ENCODE measurements at regions not wholly inside any gene's neighbourhood (a gene's known extent, or its start where the extent isn't known, plus 50 kb on each side); places are given as distances from the start of the nearest gene placed in this dataset.

- DNase-seq: no peak
Observed at GRCh38 chr11:120012245-120012644, 125.7 kb downstream of the TRIM29 start.

DNA sequence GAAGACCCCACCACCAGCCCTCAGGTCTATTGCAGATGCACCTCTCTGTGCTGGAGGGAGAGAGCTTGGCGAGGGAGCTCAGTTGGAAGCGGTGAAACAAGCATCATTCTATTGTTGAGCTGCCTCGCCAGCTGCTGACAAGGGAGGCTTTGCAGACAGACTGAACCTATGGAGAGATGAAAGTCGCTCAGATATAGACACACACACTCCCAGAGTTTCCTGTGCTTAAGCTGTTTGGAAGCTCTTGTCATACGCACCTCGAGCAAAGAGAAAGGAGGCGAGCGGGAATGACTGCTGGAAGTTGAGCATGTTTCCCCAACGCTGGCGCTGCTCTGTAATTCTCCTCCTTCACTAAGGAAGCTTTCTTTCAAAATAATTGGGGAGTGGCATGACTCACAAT is 126.1 kb downstream of the TRIM29 start:
- no peak for DNase-seq

- DNase-seq: no peak
Observed at GRCh38 chr11:120010775-120011174, 127.1 kb downstream of the TRIM29 start.

DNA sequence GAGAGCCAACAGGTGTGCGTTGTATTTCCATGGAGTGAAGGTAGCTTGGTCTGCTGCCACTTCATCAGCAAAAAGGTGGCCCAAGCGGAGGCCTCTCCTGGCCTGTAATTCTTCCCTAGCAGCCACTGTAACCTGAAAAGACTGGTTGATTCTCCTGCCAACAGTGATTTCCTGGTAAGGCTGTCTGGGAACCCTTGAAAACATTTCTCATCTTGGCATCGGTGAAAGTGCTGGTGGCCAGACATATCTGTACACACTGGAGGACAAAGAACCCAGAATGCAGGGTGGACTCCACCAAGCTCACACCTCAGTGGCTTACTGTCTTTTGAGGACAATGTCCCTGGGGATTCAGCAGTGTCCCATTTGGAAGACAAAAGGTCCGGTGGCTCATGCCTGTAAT is 128.0 kb downstream of the TRIM29 start:
- DNase-seq: no peak

DNA sequence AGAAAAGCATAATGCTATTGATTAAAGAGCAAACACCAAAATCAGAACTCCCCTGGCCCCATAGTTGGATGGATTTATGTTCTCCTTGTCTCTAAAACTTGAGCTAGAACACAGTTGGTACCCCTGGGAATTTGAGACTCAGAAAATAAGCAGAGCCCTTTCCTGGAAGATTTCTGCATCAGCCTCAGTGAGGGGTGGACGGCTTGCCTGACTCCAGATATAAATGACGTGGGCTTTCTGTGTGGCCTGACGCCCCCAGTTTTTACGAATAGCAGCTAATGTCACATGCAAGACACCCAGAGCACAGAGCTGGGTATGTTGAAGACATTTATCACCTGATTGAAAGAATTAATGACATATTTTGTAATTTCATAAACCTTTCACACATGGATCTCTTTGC is 130.8 kb downstream of the TRIM29 start:
- DNase-seq: no peak

- no peak for DNase-seq
Observed at GRCh38 chr11:120004723-120005122, 133.2 kb downstream of the TRIM29 start.

DNA sequence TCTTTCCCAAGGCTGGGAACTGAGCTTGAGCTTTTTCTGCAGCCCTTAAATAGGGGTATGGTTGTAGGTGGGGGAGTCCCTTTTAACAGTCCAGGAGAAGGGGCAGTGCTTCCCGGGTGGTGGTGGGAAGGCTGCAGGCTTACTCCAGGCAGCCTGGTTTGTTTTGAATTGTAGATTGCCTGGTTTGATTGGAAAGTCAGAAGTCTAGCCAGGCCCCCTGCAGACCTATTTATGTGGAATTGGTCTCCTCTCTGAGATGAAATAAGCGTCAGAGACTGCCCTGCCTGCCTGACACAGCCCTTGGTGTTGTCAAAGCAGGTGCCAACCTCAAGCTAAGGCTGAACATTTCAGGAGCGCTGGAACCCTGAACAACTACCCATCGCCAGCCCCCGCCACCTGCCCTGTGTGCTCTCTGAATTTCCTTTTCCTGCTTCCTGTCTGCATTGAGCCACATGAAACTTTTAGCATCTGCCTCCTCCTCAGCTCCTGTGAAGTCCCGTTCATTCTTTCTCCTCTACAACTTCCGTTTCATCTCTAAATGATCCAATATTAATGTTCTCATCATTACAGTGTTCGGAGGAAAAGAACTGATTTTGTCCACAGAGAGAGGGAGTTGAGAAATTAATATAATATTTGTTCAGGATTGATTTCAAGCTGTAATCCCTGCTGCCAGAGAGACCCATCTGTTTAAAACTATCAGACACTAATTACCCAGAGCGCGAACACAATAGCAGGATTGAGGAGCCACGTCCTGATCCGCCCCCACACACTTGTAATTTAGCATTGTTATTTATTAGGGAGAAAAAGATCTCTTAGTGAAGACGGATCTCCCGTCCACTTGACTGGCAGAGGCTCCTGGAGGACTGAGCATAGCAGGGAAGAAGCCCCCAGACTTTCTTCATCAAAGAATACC is 136.5 kb downstream of the TRIM29 start:
- no peak for DNase-seq

- DNase-seq: peak; percentile 3
Observed at GRCh38 chr11:119999220-119999619, 138.7 kb downstream of the TRIM29 start.

- DNase-seq: no peak
Observed at GRCh38 chr11:119996556-119996955, 141.4 kb downstream of the TRIM29 start.

DNA sequence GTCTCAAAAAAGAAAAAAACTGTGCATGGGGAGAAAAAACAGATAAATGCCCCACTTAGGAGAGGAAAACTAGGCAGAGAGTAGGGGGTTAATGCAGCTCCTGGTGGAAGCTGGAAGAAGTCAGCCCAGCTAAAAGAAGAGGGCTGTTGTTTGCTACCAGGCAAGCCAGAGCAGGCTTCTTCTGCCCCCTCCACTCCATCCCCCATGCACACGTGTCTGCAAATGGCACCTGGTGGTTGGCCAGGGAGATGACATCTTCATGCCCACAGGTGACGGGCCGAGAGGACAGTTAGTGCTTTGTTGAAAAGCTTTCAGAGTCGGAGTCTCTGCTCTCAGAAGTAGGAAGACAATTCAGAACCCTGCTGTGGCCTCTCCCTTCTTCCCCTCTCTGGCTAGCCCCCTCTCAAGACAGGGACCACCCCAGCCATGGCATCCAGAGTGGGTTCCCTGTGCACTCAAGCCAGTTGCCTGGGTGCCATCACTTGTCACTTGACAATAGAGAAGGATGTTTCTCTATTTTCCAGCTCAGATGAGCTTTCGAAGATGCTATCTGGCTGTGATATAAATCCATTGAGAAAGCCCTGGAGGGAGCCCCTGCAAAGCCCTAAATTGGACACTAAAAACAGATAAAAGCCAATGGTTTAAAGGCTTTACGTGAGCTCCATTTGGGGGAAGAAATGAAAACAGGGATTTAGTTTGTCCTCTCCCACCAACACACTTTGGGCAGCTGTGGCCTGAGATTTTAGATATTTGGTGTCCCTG is 142.0 kb downstream of the TRIM29 start:
- DNase-seq: no peak

DNA sequence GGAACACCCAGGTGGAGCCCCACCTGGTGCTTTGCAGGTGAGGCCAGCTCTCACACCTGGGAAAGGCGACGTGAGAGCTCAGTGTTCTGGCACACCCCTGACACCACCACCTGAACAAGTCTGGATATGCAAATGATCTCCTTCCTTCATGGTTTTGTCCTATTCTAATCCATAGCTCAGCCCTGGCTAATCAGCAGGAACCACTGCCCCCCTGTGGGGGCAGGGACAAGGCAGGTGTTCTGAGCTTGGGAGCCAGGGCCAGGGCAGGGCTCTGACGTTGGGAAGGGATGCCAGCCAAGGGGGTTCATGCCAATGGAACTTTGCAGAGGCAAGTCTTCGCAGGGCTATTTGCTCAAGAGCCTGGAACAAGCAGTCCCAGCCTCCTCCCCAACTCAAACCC is 144.2 kb downstream of the TRIM29 start:
- no peak for DNase-seq

DNA sequence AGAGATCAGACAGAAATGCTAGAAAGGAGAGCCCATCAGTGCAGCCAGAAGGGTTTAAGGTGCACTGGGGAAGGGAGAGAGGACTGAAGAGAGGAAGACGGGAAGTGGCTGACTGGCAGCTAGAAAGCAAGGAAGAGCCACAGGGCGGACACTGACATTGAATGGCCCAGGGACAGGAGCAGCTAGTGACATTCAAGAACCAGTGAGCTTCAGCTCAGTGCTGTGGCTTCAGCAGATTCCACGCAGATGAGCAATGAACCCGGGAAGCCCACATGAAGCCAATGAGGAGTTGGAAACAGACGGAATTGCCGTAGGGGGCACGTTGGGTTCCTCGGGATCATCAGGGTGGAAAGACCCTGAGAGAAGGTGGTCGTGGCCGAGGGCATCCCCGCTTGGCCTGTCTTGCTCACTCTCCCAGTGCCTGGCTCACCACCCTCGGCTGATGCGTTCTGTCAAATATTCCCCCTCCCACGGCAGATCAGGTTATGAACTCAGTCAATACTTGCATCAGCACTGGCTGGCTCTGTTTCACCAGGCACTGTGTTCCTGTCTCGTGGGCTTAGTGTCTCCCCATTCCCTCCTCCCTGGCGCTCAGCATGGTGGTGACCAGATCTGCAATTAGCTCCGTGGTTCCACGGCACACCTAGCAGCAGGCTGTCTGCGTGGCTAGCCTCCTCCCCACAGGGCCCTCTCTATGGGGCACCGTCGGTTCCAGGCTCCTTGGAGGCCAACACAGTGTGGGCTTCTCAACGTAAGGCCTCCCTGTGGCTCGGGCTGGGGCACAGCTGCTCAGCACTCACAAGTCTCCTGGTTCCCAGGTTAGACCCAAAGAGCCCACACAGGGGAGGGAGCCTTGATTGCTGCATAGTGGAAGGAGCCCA is 145.5 kb downstream of the TRIM29 start:
- DNase-seq: no peak

DNA sequence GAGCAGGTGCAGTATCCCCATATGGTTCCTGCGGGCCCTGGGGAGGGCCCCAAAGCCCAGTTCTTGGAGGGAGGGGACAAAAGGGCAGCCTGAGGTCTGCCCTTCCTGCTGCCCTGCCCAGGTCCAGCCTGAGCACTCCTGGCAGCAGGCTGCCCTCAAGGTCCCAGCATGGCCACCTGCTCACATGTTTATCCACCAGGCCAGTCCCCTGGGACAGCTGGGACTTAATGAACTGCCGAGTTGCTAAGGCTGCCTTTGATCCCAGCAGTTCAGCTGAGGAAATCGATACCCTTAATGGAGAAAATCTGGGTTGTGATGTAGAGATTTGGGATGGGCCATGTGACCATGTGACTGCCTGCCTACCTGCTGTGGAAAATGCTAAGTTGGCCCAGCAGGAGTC is 146.2 kb downstream of the TRIM29 start:
- no peak for DNase-seq

DNA sequence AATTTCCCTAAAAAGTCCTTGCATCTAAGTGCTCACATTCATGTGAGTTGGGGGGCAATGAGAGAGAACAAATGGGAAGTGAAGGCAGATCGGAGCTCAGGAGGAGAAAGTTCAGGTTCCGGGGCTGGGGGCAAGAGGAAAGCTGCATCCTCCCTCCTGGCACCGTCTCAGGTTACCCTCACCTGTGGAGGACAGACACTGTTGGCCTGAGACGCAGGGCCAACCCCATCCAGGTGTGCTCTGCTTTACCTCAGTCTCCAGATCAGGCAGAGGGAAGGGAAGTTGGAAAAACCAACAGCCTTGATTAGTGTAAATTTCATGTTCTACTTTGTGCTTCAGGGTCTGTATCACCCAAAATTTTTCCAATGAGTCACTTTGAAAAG is 146.9 kb downstream of the TRIM29 start:
- DNase-seq: no peak

- DNase-seq: peak; percentile 4
Observed at GRCh38 chr11:119990309-119991021, 147.4 kb downstream of the TRIM29 start.

GRCh38 chr11:119989159-119989821 is 148.6 kb downstream of the TRIM29 start:
- DNase-seq: no peak

GRCh38 chr11:119985551-119985950 is 152.4 kb downstream of the TRIM29 start:
- no peak for DNase-seq

DNA sequence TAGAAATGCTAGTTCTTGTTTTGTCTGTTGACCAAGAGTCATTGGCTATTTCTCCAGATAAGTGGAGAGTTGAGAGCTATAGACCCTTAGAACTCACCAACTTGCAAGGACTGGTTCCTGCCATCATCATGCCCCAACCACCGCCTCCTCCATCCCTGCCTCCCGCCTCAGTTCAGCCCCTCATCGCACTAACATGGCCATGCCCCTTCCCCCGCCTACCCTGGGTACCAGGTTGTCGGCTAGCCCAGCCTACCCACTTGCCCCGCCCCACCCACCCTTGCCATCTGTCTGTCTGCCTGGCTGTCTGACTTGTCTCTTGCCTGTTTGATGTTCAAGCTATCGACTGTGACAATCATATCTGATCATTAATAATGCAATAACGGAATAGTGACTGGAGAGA is 154.1 kb downstream of the TRIM29 start:
- DNase-seq: no peak

DNA sequence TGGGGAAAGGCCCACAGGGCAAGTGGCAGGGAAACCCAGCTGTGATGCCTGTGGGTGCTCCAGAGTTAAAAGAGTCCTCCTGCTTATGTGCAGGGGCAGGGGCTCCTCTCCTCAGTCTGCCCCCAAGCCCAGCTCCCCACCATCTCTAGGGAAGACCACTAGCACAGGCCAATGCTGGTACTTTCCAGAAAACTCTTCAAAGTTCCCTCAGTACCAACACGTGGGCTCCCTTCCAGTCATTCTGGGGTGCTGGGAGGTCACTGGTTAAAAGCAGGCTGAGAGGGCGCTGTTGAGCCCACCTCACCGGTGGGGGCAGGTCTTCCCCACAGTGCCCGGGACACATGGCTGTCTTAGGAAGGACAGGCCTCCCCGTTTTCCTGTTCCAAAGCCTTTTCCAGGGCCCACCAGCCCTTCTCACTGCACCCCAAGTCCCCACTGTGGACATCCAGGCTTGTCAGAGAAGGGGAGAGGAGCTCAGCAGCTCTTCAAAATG is 154.6 kb downstream of the TRIM29 start:
- DNase-seq: no peak

DNA sequence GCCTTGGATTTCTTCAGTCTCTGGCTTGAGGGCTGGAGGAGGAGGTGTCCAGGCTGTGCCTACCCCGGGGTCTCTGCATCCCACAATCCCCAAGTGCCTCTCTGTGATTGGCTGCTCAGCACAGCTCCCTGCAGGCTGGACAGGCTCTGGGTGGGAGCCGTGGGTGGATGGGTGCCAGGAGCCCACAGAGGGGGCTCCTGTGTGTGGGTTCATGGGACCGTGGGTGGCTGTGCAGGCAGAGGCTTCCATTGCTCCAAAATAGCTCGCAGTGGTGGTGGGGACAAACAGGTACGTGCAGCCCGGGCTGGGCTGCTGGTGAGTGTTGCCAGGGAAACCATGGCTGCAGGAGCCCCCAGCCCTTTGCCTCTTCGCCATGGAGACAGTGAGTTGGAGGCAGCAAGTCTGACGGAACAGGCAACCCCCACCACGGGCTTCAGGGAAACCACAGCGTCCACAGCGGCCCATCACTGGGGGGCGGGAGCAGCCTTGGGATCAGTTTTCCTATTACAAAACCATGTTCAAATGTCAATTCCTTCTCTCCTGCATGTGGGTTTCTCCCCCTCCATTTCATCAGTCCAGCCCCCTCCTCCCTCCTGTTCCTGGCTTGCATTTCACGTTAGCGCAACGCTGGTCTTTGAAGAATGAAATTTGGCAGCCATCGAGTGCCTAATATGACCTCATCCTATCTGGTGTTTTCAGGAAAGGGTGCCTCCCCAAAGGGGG is 155.2 kb downstream of the TRIM29 start:
- no peak for DNase-seq

DNA sequence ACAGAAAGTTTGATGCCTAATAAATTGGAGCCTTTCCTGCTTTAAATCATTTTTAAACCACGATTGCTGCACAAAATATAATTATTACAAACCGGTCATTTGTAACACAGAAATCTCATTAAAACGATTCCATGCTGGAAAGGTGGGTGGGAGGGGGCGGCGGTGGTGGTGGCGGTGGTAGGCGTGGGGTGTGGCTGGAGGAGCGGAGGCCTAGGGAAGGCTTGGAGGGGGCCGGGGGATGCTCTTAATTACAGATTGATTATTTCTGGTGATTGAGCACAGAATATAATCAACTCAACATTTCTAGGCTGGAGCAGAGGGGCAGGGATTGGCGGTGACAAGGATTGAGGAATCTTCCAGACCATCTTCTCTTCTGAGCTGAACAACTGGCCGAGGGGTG is 157.5 kb downstream of the TRIM29 start:
- DNase-seq: no peak

All from EL (cell line).